Breast epithelium (tissue), 3 donors: ENCODE measurements at regions not wholly inside any gene's neighbourhood (a gene's known extent, or its start where the extent isn't known, plus 50 kb on each side); places are given as distances from the start of the nearest gene placed in this dataset.

Experiments
- CTCF ChIP-seq, 3 donors: fragments of 450-650 bp; IDR thresholded peaks; one replicate each; pipeline ENCODE4 v1.5.1; 2016 to 2017; ENCODE audit warnings: antibody characterized with exemption in 3 of 3, mild to moderate bottlenecking in 3 of 3, moderate library complexity in 3 of 3
- POLR2A ChIP-seq: fragments of 450-650 bp; IDR thresholded peaks from one replicate; pipeline ENCODE4 v1.6.1; 2016; ENCODE audit warnings: antibody characterized with exemption, mild to moderate bottlenecking, moderate library complexity
- POLR2AphosphoS5 ChIP-seq, 3 donors: sonication (generic); formaldehyde crosslinking; IDR thresholded peaks; one replicate each; pipeline ENCODE4 v1.6.1; 2017; ENCODE audit warnings: antibody characterized with exemption in 3 of 3

DNA sequence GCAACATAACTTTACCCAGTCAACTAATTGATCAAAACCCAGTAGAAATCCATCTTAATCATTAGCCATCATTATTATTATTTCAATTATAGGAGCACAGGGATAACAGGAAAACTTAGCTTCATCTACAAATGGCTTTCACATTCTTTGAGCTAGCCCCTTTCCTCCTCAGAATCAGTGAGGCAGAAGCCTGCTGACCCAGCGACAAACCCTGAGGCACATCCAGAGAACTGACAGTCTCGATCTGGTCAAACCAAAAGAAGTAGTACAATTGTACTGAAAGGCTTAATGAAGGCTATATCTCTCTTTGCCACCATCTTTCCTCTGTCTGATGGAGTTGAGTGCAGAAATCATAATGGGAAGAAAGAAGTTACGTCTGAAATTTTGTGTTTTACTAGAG is 109.8 kb upstream of the ARID2 start:
- TF ChIP-seq CTCF (IDR thresholded peaks at IDR 0.05) = no peak
- no peak for TF ChIP-seq POLR2AphosphoS5 (IDR thresholded peaks at IDR 0.05)
- no peak for TF ChIP-seq POLR2A
